ENCODE measurements at regions not wholly inside any gene's neighbourhood (a gene's known extent, or its start where the extent isn't known, plus 50 kb on each side); places are given as distances from the start of the nearest gene placed in this dataset.
A peak's percentile ranks its signal among the peaks of the same experiment; 100 is the strongest.

DNA sequence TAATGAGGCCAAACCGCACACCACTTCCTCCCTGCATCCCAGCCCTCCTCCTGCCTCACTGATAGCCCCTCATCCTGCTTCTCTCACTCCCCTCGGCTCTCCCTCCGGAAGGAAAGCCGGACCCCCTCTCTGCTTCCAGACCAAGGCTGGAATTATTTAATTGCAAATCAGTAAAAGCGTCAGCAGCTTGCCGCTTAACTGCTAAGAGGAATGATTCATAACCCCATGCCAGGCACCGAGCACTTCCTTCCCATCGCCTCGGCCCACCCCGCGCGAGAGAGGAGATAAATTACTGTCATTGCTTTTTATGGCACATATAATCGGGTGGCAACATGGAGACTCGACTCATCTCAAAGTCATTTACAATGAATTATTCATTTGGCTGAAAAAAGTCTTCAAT lies 77.3 kb downstream of the UBIAD1 start:
- peaks cover 70% of the 10 kb centered on the region for H3K27me3 ChIP-seq (replicated peaks; ENCODE audit: insufficient read depth, low read length)
- 0 out of 2 replicates have a peak, but pooled peaks cover 4% of the 10 kb centered on the region for H3K4me1 ChIP-seq (ENCODE audit: low read length)
- no peak overlapping the region for H3K9ac ChIP-seq (ENCODE audit: low read length)
- no peak overlapping the region for H3K4me3 ChIP-seq (ENCODE audit: low read length)
- no peaks in the 10 kb centered on the region for H3F3A ChIP-seq (ENCODE audit: insufficient read depth, low read length)
- no peaks in the 10 kb centered on the region for H3K9me2 ChIP-seq (replicated peaks; ENCODE audit: insufficient read depth, low read length)
- no peaks in the 10 kb centered on the region for H3K9me3 ChIP-seq (replicated peaks; ENCODE audit: insufficient read depth, low read length)
- H2AFZ ChIP-seq (ENCODE audit: low read length) = no peak overlapping the region
- H3K27ac ChIP-seq (ENCODE audit: low read length) = no peak overlapping the region
- no peaks in the 10 kb centered on the region for H4K20me1 ChIP-seq (ENCODE audit: insufficient read depth, low read length)
- H3K79me2 ChIP-seq (ENCODE audit: low read length) = no peaks in the 10 kb centered on the region
- H3K4me2 ChIP-seq (ENCODE audit: low read depth, low read length) = no peak overlapping the region
- no peak for TF ChIP-seq EZH2phosphoT487 (IDR thresholded peaks at IDR 0.05; ENCODE audit: low read length)
- TF ChIP-seq, protein P1, sequence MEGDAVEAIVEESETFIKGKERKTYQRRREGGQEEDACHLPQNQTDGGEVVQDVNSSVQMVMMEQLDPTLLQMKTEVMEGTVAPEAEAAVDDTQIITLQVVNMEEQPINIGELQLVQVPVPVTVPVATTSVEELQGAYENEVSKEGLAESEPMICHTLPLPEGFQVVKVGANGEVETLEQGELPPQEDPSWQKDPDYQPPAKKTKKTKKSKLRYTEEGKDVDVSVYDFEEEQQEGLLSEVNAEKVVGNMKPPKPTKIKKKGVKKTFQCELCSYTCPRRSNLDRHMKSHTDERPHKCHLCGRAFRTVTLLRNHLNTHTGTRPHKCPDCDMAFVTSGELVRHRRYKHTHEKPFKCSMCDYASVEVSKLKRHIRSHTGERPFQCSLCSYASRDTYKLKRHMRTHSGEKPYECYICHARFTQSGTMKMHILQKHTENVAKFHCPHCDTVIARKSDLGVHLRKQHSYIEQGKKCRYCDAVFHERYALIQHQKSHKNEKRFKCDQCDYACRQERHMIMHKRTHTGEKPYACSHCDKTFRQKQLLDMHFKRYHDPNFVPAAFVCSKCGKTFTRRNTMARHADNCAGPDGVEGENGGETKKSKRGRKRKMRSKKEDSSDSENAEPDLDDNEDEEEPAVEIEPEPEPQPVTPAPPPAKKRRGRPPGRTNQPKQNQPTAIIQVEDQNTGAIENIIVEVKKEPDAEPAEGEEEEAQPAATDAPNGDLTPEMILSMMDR (IDR thresholded peaks at IDR 0.05; ENCODE audit: low read length) = no peak
- no peak for TF ChIP-seq EZH2 (optimal IDR thresholded peaks at IDR 0.05; ENCODE audit: low read depth, low read length)
- DNase-seq = no peak
- H3K36me3 ChIP-seq (replicated peaks; ENCODE audit: insufficient read depth, low read length) = no peaks in the 10 kb centered on the region

DNA sequence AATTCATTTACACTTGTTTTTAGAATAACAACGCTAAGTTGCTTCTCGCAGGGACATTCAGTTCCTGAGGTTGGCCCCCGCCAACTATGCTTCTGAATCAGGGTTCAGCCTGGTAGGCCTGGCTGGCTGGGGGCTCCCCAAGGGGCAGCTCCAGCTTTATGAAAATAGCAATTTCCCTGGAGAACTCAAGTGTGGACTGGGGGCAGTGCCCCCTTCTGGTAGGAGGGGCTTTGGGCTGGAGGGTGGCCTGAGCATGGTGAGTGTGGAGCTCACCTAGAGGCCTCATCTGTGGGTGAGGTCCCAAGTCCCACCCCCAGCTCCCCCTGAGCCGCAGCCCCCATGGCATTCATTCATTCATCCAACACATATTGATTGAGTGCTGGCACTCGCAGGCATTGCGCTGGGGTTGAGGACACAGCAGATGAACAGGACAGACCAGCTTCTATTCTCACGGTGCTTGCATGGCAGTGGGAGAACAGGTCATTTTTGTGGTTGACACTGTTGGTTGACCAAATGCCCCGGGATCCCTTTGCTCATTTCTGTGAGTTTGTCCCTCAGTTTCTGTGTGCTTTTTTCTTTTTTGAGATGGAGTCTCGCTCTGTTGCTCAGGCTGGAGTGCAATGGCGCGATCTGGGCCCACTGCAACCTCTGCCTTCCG lies 79.2 kb downstream of the UBIAD1 start:
- Histone ChIP-seq H3K4me3 (ENCODE audit: low read length) (no peak overlapping the region), H3K9ac (ENCODE audit: low read length) (no peak overlapping the region), H3K79me2 (ENCODE audit: low read length) (no peaks in the 10 kb centered on the region), H3K9me2 (replicated peaks; ENCODE audit: insufficient read depth, low read length) (no peaks in the 10 kb centered on the region), H4K20me1 (ENCODE audit: insufficient read depth, low read length) (no peaks in the 10 kb centered on the region), H3K4me1 (ENCODE audit: low read length) (0 out of 2 replicates have a peak, but pooled peaks cover 4% of the 10 kb centered on the region), H3K4me2 (ENCODE audit: low read depth, low read length) (no peak overlapping the region), H3F3A (ENCODE audit: insufficient read depth, low read length) (no peaks in the 10 kb centered on the region), H3K9me3 (replicated peaks; ENCODE audit: insufficient read depth, low read length) (no peaks in the 10 kb centered on the region), H3K36me3 (replicated peaks; ENCODE audit: insufficient read depth, low read length) (no peaks in the 10 kb centered on the region), H2AFZ (ENCODE audit: low read length) (no peak overlapping the region), H3K27me3 (replicated peaks; ENCODE audit: insufficient read depth, low read length) (peaks cover 74% of the 10 kb centered on the region), H3K27ac (ENCODE audit: low read length) (no peak overlapping the region)
- TF ChIP-seq EZH2 (optimal IDR thresholded peaks at IDR 0.05; ENCODE audit: low read depth, low read length) = no peak
- TF ChIP-seq, protein P1 (IDR thresholded peaks at IDR 0.05; ENCODE audit: low read length) = no peak
- no peak for TF ChIP-seq EZH2phosphoT487 (IDR thresholded peaks at IDR 0.05; ENCODE audit: low read length)
- no peak for DNase-seq

DNA sequence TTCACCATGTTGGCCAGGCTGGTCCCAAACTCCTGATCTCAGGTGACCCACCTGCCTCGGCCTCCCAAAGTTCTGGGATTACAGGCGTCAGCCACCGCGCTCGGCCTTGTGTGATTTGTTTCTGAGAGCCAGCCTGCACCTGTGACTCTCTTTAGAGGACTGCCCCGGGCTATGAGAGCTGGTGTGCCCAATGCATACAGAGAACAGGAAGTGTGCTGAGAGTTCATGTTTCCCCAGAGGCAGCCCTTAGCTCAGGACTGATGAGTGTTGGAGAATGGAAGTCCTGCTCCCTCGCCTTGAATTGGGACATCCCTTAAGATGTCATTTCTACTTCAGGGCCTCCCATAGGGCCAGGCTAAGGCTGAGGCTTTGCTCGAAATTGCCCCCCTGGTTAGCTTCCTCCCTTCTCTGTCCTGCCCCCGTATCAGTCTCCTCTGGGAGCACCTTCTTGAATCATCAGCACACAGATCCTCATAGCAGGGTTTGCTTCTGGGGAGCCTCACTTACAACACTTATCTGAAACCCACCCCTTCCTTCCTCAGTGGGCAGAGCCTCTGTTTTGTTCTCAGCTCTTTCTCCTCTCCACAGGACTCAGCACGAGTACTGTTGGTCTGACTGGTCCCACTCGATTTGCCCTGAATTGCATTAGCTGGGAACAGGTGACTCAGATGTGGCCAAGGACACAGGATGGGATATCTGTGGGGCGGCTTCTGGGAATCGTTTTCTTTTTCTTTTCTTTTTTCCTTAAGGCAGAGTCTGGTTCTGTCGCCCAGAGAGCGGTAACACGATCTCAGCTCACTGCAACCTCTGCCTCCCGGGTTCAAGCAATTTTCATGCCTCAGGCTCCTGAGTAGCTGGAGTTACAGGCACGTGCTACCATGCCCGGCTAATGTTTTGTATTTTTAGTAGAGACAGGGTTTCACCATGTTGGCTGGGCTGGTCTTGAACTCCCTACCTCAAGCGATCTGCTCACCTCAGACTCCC lies 80.1 kb downstream of the UBIAD1 start:
- Histone ChIP-seq H3K4me2 (ENCODE audit: low read depth, low read length) (peak overlapping the region; percentile 46), H3K27me3 (replicated peaks; ENCODE audit: insufficient read depth, low read length) (peaks cover 80% of the 10 kb centered on the region), H3F3A (ENCODE audit: insufficient read depth, low read length) (no peaks in the 10 kb centered on the region), H2AFZ (ENCODE audit: low read length) (no peak overlapping the region), H3K36me3 (replicated peaks; ENCODE audit: insufficient read depth, low read length) (no peaks in the 10 kb centered on the region), H3K4me3 (ENCODE audit: low read length) (peak overlapping the region; percentile 16; the same call in 1 of the 2 replicates), H3K9me2 (replicated peaks; ENCODE audit: insufficient read depth, low read length) (no peaks in the 10 kb centered on the region), H3K4me1 (ENCODE audit: low read length) (0 out of 2 replicates have a peak, but pooled peaks cover 4% of the 10 kb centered on the region), H3K9ac (ENCODE audit: low read length) (no peak overlapping the region), H4K20me1 (ENCODE audit: insufficient read depth, low read length) (no peaks in the 10 kb centered on the region), H3K27ac (ENCODE audit: low read length) (peak overlapping the region; percentile 13; the same call in 1 of the 2 replicates), H3K79me2 (ENCODE audit: low read length) (no peaks in the 10 kb centered on the region), H3K9me3 (replicated peaks; ENCODE audit: insufficient read depth, low read length) (no peaks in the 10 kb centered on the region)
- DNase-seq = peak; percentile 78
- no peak for TF ChIP-seq EZH2phosphoT487 (IDR thresholded peaks at IDR 0.05; ENCODE audit: low read length)
- TF ChIP-seq, protein P1 (IDR thresholded peaks at IDR 0.05; ENCODE audit: low read length) = no peak
- no peak for TF ChIP-seq EZH2 (optimal IDR thresholded peaks at IDR 0.05; ENCODE audit: low read depth, low read length)

Measured in MM.1S (cell line).